DND-41 (cell line): ENCODE measurements at regions not wholly inside any gene's neighbourhood (a gene's known extent, or its start where the extent isn't known, plus 50 kb on each side); places are given as distances from the start of the nearest gene placed in this dataset.

Source experiments
- ATAC-seq: fragments of 200-7000 bp; cut with Tn5 transposase; 3 replicates; pipeline ENCODE4 v1.9.1; 2021; ENCODE audit warnings: low read depth; ENCODE audit not compliant: insufficient read depth
- DNase-seq: peaks from one replicate; pipeline ENCODE4 v3.0.0-alpha.2; 2020
- H2AFZ ChIP-seq: 2 replicates; pipeline ENCODE4 v1.6.0; 2012; ENCODE audit warnings: low read depth, low read length
- H3K27ac ChIP-seq: 2 replicates; pipeline ENCODE4 v1.5.1; 2012; ENCODE audit warnings: low read length, inconsistent platforms
- H3K27me3 ChIP-seq: fragments of 200-600 bp; sonication (generic); 2 replicates; pipeline ENCODE4 v1.6.0; 2012; ENCODE audit warnings: low read length, mild to moderate bottlenecking, inconsistent platforms; ENCODE audit not compliant: insufficient read depth, poor library complexity
- H3K36me3 ChIP-seq: 2 replicates; pipeline ENCODE4 v1.5.1; 2012; ENCODE audit warnings: low read length, inconsistent platforms; ENCODE audit not compliant: insufficient read depth
- H3K4me1 ChIP-seq: 2 replicates; pipeline ENCODE4 v1.5.1; 2012; ENCODE audit warnings: mild to moderate bottlenecking, low read length; ENCODE audit not compliant: insufficient read depth
- H3K4me2 ChIP-seq: 2 replicates; pipeline ENCODE4 v1.6.0; 2012; ENCODE audit warnings: mild to moderate bottlenecking, moderate library complexity, low read length, inconsistent platforms; ENCODE audit not compliant: insufficient read depth
- H3K4me3 ChIP-seq, 2 experiments: fragments of 200-600 bp in 1 of 2; shearing (Covaris generic) in 1 of 2; 2 replicates each; pipeline ENCODE4 v1.5.1; 2012 to 2016; ENCODE audit warnings: inconsistent platforms in 2 of 2, low read length in 2 of 2, mild to moderate bottlenecking in 2 of 2, low read depth in 1 of 2, moderate library complexity in 1 of 2
- H3K79me2 ChIP-seq: 2 replicates; pipeline ENCODE4 v1.6.0; 2012; ENCODE audit warnings: low read length, inconsistent platforms; ENCODE audit not compliant: insufficient read depth
- H3K9ac ChIP-seq: 2 replicates; pipeline ENCODE4 v1.6.0; 2012; ENCODE audit warnings: low read depth, mild to moderate bottlenecking, inconsistent platforms, low read length, moderate library complexity
- H3K9me3 ChIP-seq: 2 replicates; pipeline ENCODE4 v1.5.1; 2012; ENCODE audit warnings: low read length, moderate library complexity, mild to moderate bottlenecking, inconsistent platforms; ENCODE audit not compliant: insufficient read depth, severe bottlenecking
- H4K20me1 ChIP-seq: 2 replicates; pipeline ENCODE4 v1.6.0; 2012; ENCODE audit warnings: low read length; ENCODE audit not compliant: insufficient read depth
- CTCF ChIP-seq: IDR thresholded peaks from 2 replicates; pipeline ENCODE4 v1.5.1; 2012; ENCODE audit warnings: borderline replicate concordance, low read length, moderate library complexity, mild to moderate bottlenecking; ENCODE audit not compliant: poor library complexity, severe bottlenecking; ENCODE audit errors: extremely low read depth
- EZH2 ChIP-seq: IDR thresholded peaks from 3 replicates; pipeline ENCODE4 v1.6.1; 2012; ENCODE audit warnings: borderline replicate concordance, low read depth, mild to moderate bottlenecking, moderate library complexity, low read length, inconsistent platforms; ENCODE audit not compliant: severe bottlenecking

GRCh38 chr2:207221731-207222130 lies 56.0 kb upstream of the KLF7 start:
- TF ChIP-seq EZH2, result no peak
- no peak for TF ChIP-seq CTCF
- no peak for DNase-seq
- H3K36me3 ChIP-seq, result no peaks in the 10 kb centered on the region
- H3K9me3 ChIP-seq, result no peaks in the 10 kb centered on the region
- no peak overlapping the region for H2AFZ ChIP-seq
- H3K79me2 ChIP-seq, result no peaks in the 10 kb centered on the region
- no peaks in the 10 kb centered on the region for H3K4me1 ChIP-seq
- no peak overlapping the region for H3K4me2 ChIP-seq
- ATAC-seq, result no peak
- H3K9ac ChIP-seq, result no peak overlapping the region
- H3K27ac ChIP-seq, result no peak overlapping the region
- no peak overlapping the region for H3K4me3 ChIP-seq
- no peaks in the 10 kb centered on the region for H3K27me3 ChIP-seq
- no peaks in the 10 kb centered on the region for H4K20me1 ChIP-seq

- TF ChIP-seq EZH2 (no peak), CTCF (no peak)
Measured at GRCh38 chr2:207223051-207223450, 57.3 kb upstream of the KLF7 start.

GRCh38 chr2:207224381-207224780 lies 58.6 kb upstream of the KLF7 start:
- Histone ChIP-seq H3K9ac (no peak overlapping the region), H3K4me3 (no peak overlapping the region), H3K4me1 (no peaks in the 10 kb centered on the region), H4K20me1 (no peaks in the 10 kb centered on the region), H3K79me2 (no peaks in the 10 kb centered on the region), H3K27me3 (no peaks in the 10 kb centered on the region), H2AFZ (no peak overlapping the region), H3K27ac (no peak overlapping the region), H3K9me3 (no peaks in the 10 kb centered on the region), H3K36me3 (no peaks in the 10 kb centered on the region), H3K4me2 (no peak overlapping the region)
- DNase-seq, result no peak
- TF ChIP-seq EZH2 (no peak), CTCF (no peak)
- no peak for ATAC-seq

More at GRCh38 chr2:207223051-207223450, 57.3 kb upstream of the KLF7 start:
- no peak for DNase-seq
- H3K36me3 ChIP-seq, result no peaks in the 10 kb centered on the region
- H3K4me1 ChIP-seq, result no peaks in the 10 kb centered on the region
- no peak overlapping the region for H3K27ac ChIP-seq
- no peaks in the 10 kb centered on the region for H4K20me1 ChIP-seq
- H2AFZ ChIP-seq, result no peak overlapping the region
- no peaks in the 10 kb centered on the region for H3K9me3 ChIP-seq
- ATAC-seq, result no peak
- no peak overlapping the region for H3K4me2 ChIP-seq
- no peak overlapping the region for H3K4me3 ChIP-seq
- no peak overlapping the region for H3K9ac ChIP-seq
- no peaks in the 10 kb centered on the region for H3K79me2 ChIP-seq
- no peaks in the 10 kb centered on the region for H3K27me3 ChIP-seq
